ENCODE measurements at regions not wholly inside any gene's neighbourhood (a gene's known extent, or its start where the extent isn't known, plus 50 kb on each side); places are given as distances from the start of the nearest gene placed in this dataset.

- Mint-ChIP-seq H3K36me3 (ENCODE audit: low read depth) (no peaks in the 10 kb centered on the region), H3K27ac (no peak overlapping the region), H3K9me3 (no peaks in the 10 kb centered on the region), H3K4me1 (no peaks in the 10 kb centered on the region), H3K27me3 (no peaks in the 10 kb centered on the region), H3K4me3 (no peak overlapping the region)
- CTCF ChIA-PET, result no interaction called here
- no peak for ATAC-seq (ENCODE audit: low read depth)
- POLR2A ChIA-PET, result no interaction called here
- TF ChIP-seq CTCF (IDR thresholded peaks at IDR 0.05), result no peak
- DNase-seq, result no peak
- intact Hi-C loops (cut with micrococcal nuclease), result no loop called here
Observed at GRCh38 chr5:35363387-35363965, 133.2 kb upstream of the PRLR start.

GRCh38 chr5:35362772-35363171 lies 132.5 kb upstream of the PRLR start:
- intact Hi-C loops (cut with micrococcal nuclease), result no loop called here
- no peaks in the 10 kb centered on the region for H3K36me3 Mint-ChIP-seq (ENCODE audit: low read depth)
- ATAC-seq (ENCODE audit: low read depth), result no peak
- no peak for DNase-seq
- H3K4me3 Mint-ChIP-seq, result no peak overlapping the region
- TF ChIP-seq CTCF (IDR thresholded peaks at IDR 0.05), result no peak
- H3K27me3 Mint-ChIP-seq, result no peaks in the 10 kb centered on the region
- no peaks in the 10 kb centered on the region for H3K9me3 Mint-ChIP-seq
- H3K4me1 Mint-ChIP-seq, result no peaks in the 10 kb centered on the region
- ChIA-PET CTCF (no interaction called here), POLR2A (no interaction called here)
- H3K27ac Mint-ChIP-seq, result no peak overlapping the region

DNA sequence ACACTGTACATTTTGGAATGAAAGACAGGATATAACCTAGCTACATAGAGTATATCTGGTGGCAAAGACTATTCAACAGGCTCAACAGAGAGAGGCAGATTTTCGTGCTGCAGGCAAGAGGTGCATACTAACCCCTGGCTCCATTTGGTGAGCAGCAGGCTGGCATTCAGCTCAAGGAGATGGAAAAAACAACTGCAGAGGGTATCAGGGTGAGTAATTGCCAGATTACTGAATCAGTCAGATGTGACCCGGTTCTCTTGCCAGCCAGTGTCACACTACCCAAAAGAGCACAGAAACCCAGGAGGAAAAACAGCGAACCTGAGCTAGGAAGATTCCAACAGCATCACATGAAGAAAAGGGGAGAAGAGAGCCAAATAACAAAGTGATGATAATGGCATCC lies 130.4 kb upstream of the PRLR start:
- Mint-ChIP-seq H3K36me3 (ENCODE audit: low read depth) (no peaks in the 10 kb centered on the region), H3K4me3 (no peak overlapping the region), H3K4me1 (no peaks in the 10 kb centered on the region), H3K27me3 (no peaks in the 10 kb centered on the region), H3K27ac (no peak overlapping the region), H3K9me3 (no peaks in the 10 kb centered on the region)
- ChIA-PET CTCF (no interaction called here), POLR2A (no interaction called here)
- no peak for TF ChIP-seq CTCF (IDR thresholded peaks at IDR 0.05)
- no peak for ATAC-seq (ENCODE audit: low read depth)
- intact Hi-C loops (cut with micrococcal nuclease), result no loop called here
- DNase-seq, result no peak

- CTCF ChIA-PET, result no interaction called here
- H3K4me3 Mint-ChIP-seq, result no peak overlapping the region
- ATAC-seq (ENCODE audit: low read depth), result no peak
- no peaks in the 10 kb centered on the region for H3K27me3 Mint-ChIP-seq
- DNase-seq, result no peak
- no peak for TF ChIP-seq CTCF (IDR thresholded peaks at IDR 0.05)
- no peaks in the 10 kb centered on the region for H3K36me3 Mint-ChIP-seq (ENCODE audit: low read depth)
- POLR2A ChIA-PET, result no interaction called here
- H3K9me3 Mint-ChIP-seq, result no peaks in the 10 kb centered on the region
- H3K27ac Mint-ChIP-seq, result no peak overlapping the region
- intact Hi-C loops (cut with micrococcal nuclease), result no loop called here
- H3K4me1 Mint-ChIP-seq, result no peaks in the 10 kb centered on the region
Observed at GRCh38 chr5:35359859-35360258, 129.6 kb upstream of the PRLR start.

- H3K4me1 Mint-ChIP-seq, result no peaks in the 10 kb centered on the region
- no peaks in the 10 kb centered on the region for H3K36me3 Mint-ChIP-seq (ENCODE audit: low read depth)
- no peak for ATAC-seq (ENCODE audit: low read depth)
- no peak overlapping the region for H3K4me3 Mint-ChIP-seq
- no peak overlapping the region for H3K27ac Mint-ChIP-seq
- no peak for DNase-seq
- intact Hi-C loops (cut with micrococcal nuclease), result no loop called here
- CTCF ChIA-PET, result no interaction called here
- H3K9me3 Mint-ChIP-seq, result peaks cover 2% of the 10 kb centered on the region
- POLR2A ChIA-PET, result no interaction called here
- H3K27me3 Mint-ChIP-seq, result no peaks in the 10 kb centered on the region
- no peak for TF ChIP-seq CTCF (IDR thresholded peaks at IDR 0.05)
Observed at GRCh38 chr5:35357973-35358372, 127.7 kb upstream of the PRLR start.

Data from activated B cell treated with CpG ODN at 0.5 μM for 24 hours (primary cell).